MCF 10A (cell line): ENCODE measurements at regions not wholly inside any gene's neighbourhood (a gene's known extent, or its start where the extent isn't known, plus 50 kb on each side); places are given as distances from the start of the nearest gene placed in this dataset.

ENCODE experiments used
- BruUV-seq: library from RNA; stranded (reverse); fragments of 400-500 nt; replicated peaks from 2 replicates; lab custom pipeline; 2021; lab: Mats Ljungman, UMichigan
- CTCF ChIA-PET: fragments of 300-600 bp; sonication (Branson Sonifier 250); formaldehyde crosslinking; extraction: SDS; loops from one replicate; lab custom pipeline; 2021; ENCODE audit warnings: antibody characterized with exemption, inconsistent platforms; lab: Yijun Ruan, JAX
- POLR2A ChIA-PET: fragments of 300-600, 350-650 bp; sonication (Branson Sonifier 250); formaldehyde crosslinking; extraction: SDS; loops from one replicate; lab custom pipeline; 2020; ENCODE audit warnings: antibody characterized with exemption, inconsistent platforms; lab: Yijun Ruan, JAX
- DNase-seq: peaks from one replicate; pipeline ENCODE4 v3.0.0-alpha.2; 2018; ENCODE audit not compliant: unreplicated experiment
- H3K27ac Mint-ChIP-seq: one replicate; pipeline ENCODE4 v1.8.0; 2022; ENCODE audit warnings: mild to moderate bottlenecking, low read depth, mixed read lengths; ENCODE audit not compliant: unreplicated experiment
- H3K27me3 Mint-ChIP-seq: one replicate; pipeline ENCODE4 v1.8.0; 2022; ENCODE audit warnings: mixed read lengths; ENCODE audit not compliant: insufficient read depth, unreplicated experiment
- H3K36me3 Mint-ChIP-seq: one replicate; pipeline ENCODE4 v1.8.0; 2022; ENCODE audit warnings: mild to moderate bottlenecking, moderate library complexity, mixed read lengths; ENCODE audit not compliant: insufficient read depth, unreplicated experiment
- H3K4me1 Mint-ChIP-seq: one replicate; pipeline ENCODE4 v1.8.0; 2022; ENCODE audit warnings: mixed read lengths; ENCODE audit not compliant: insufficient read depth, unreplicated experiment
- H3K4me3 Mint-ChIP-seq: one replicate; pipeline ENCODE4 v1.8.0; 2022; ENCODE audit warnings: mild to moderate bottlenecking, moderate library complexity, mixed read lengths; ENCODE audit not compliant: unreplicated experiment
- H3K9me3 Mint-ChIP-seq: one replicate; pipeline ENCODE4 v1.8.0; 2022; ENCODE audit warnings: mixed read lengths; ENCODE audit not compliant: unreplicated experiment
- CTCF ChIP-seq: fragments of 200-600 bp; IDR thresholded peaks from one replicate; pipeline ENCODE4 v1.8.0; 2022; ENCODE audit warnings: antibody characterized with exemption, mild to moderate bottlenecking; ENCODE audit not compliant: unreplicated experiment
- intact Hi-C: fragments of 100-400 bp; cut with micrococcal nuclease; formaldehyde crosslinking; loops from 2 replicates; pipeline ENCODE4 v1.14.1; 2022

DNA sequence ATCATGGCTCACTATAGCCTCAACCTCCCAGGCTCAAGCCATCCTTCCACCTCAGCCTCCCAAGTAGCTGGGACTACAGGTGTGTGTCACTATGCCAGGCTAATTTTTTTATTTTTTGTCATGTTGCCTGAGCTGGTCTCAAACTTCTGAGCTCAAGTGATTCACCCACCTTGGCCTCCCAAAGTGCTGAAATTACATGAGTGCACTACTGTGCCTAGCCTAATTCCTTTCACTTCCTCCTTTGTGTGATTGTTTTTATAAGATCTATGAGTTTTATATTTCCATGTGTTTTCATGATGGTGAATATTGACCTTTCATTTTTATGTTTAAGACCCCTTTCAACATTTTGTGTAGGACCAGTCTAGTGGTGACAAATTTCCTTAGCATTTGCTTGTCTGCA, 55.2 kb upstream of the IL12B start:
- DNase-seq = no peak
- H3K9me3 Mint-ChIP-seq = peaks cover 9% of the 10 kb centered on the region
- ChIA-PET CTCF (interaction anchor here (1.4 kb wide), 1 partner anchor 68 kb away, joined by 5 read pairs; no protein-coding TSS in a partner anchor), POLR2A (interaction anchor here (0.7 to 1.4 kb wide), 2 partner anchors 11 to 356 kb away, joined by 3 to 6 read pairs; no protein-coding TSS in a partner anchor)
- H3K4me1 Mint-ChIP-seq = no peaks in the 10 kb centered on the region
- intact Hi-C loops = no loop called here
- H3K36me3 Mint-ChIP-seq = no peaks in the 10 kb centered on the region
- no peak overlapping the region for H3K4me3 Mint-ChIP-seq
- H3K27ac Mint-ChIP-seq = no peak overlapping the region
- no TSS peak for BruUV-seq
- TF ChIP-seq CTCF = no peak
- H3K27me3 Mint-ChIP-seq = no peaks in the 10 kb centered on the region

- H3K36me3 Mint-ChIP-seq = no peaks in the 10 kb centered on the region
- H3K4me3 Mint-ChIP-seq = no peak overlapping the region
- no peak for TF ChIP-seq CTCF
- CTCF ChIA-PET = interaction anchor here (0.7 kb wide), 1 partner anchor 75 kb away, joined by 4 read pairs; no protein-coding TSS in a partner anchor
- H3K9me3 Mint-ChIP-seq = peaks cover 11% of the 10 kb centered on the region
- DNase-seq = no peak
- no TSS peak for BruUV-seq
- no peaks in the 10 kb centered on the region for H3K27me3 Mint-ChIP-seq
- intact Hi-C loops = no loop called here
- H3K27ac Mint-ChIP-seq = no peak overlapping the region
- H3K4me1 Mint-ChIP-seq = no peaks in the 10 kb centered on the region
- POLR2A ChIA-PET = interaction anchor here (0.7 to 1.4 kb wide), 2 partner anchors 10 to 355 kb away, joined by 3 to 6 read pairs; no protein-coding TSS in a partner anchor
Observed at GRCh38 chr5:159386028-159386711, 55.9 kb upstream of the IL12B start.

DNA sequence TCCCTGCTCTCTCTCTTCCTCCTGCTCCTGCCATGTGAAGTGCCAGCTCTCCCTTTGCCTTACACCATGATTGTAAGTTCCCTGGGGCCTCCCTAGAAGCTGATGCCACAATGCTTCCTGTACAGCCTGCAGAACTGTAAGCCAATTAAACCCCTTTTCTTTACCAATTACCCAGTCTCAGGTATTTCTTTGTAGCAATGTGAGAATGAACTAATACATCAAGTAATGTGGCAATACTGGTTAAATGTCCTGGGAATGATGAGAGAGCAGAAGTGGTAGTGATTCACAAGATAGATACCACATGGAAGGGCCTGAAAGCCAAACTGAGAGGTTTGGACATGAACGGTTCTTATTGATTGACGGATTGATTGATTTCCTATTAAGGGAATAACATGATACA, 62.6 kb upstream of the IL12B start:
- Mint-ChIP-seq H3K27me3 (no peaks in the 10 kb centered on the region), H3K4me1 (no peaks in the 10 kb centered on the region), H3K36me3 (no peaks in the 10 kb centered on the region), H3K4me3 (no peak overlapping the region), H3K9me3 (peaks cover 10% of the 10 kb centered on the region), H3K27ac (no peak overlapping the region)
- BruUV-seq = no TSS peak
- TF ChIP-seq CTCF = no peak
- ChIA-PET POLR2A (no interaction called here), CTCF (interaction anchor here (0.6 kb wide), 1 partner anchor 126 kb away, joined by 3 read pairs; no protein-coding TSS in a partner anchor)
- no peak for DNase-seq
- intact Hi-C loops = no loop called here

- POLR2A ChIA-PET = interaction anchor here (0.6 kb wide), 1 partner anchor 98 kb away, joined by 3 read pairs; no protein-coding TSS in a partner anchor
- CTCF ChIA-PET = interaction anchor here (0.6 kb wide), 1 partner anchor 127 kb away, joined by 3 read pairs; no protein-coding TSS in a partner anchor
- intact Hi-C loops = no loop called here
- H3K27me3 Mint-ChIP-seq = no peaks in the 10 kb centered on the region
- DNase-seq = no peak
- TF ChIP-seq CTCF = no peak
- H3K9me3 Mint-ChIP-seq = peaks cover 10% of the 10 kb centered on the region
- no peak overlapping the region for H3K27ac Mint-ChIP-seq
- no peak overlapping the region for H3K4me3 Mint-ChIP-seq
- no peaks in the 10 kb centered on the region for H3K36me3 Mint-ChIP-seq
- no peaks in the 10 kb centered on the region for H3K4me1 Mint-ChIP-seq
- no TSS peak for BruUV-seq
Observed at GRCh38 chr5:159393854-159394274, 63.6 kb upstream of the IL12B start.
